ENCODE measurements at regions not wholly inside any gene's neighbourhood (a gene's known extent, or its start where the extent isn't known, plus 50 kb on each side); places are given as distances from the start of the nearest gene placed in this dataset.

- ChIA-PET POLR2A (ENCODE audit: low non-redundant PET) (no interaction called here), CTCF (interaction anchor here (0.6 kb wide), 1 partner anchor 1169 kb away, joined by 5 read pairs; no protein-coding TSS in a partner anchor)
- no peak overlapping the region for H3K27ac ChIP-seq
- DNase-seq (ENCODE audit: low spot score) = no peak
- no peak for TF ChIP-seq CTCF (conservative IDR thresholded peaks at IDR 0.05; ENCODE audit: low read depth)
Measured at GRCh38 chr12:24707334-24707733, 241.6 kb downstream of the BCAT1 start.

GRCh38 chr12:24705741-24706358, 243.1 kb downstream of the BCAT1 start:
- H3K27ac ChIP-seq = no peak overlapping the region
- no peak for DNase-seq (ENCODE audit: low spot score)
- ChIA-PET CTCF (interaction anchor here (0.6 kb wide), 1 partner anchor 91 kb away, joined by 5 read pairs; no protein-coding TSS in a partner anchor), POLR2A (ENCODE audit: low non-redundant PET) (no interaction called here)
- TF ChIP-seq CTCF (conservative IDR thresholded peaks at IDR 0.05; ENCODE audit: low read depth) = no peak

- no peak for TF ChIP-seq CTCF (conservative IDR thresholded peaks at IDR 0.05; ENCODE audit: low read depth)
- ChIA-PET CTCF (no interaction called here), POLR2A (ENCODE audit: low non-redundant PET) (no interaction called here)
- no peak overlapping the region for H3K27ac ChIP-seq
- no peak for DNase-seq (ENCODE audit: low spot score)
Measured at GRCh38 chr12:24705216-24705615, 243.7 kb downstream of the BCAT1 start.

- DNase-seq (ENCODE audit: low spot score) = no peak
- ChIA-PET POLR2A (ENCODE audit: low non-redundant PET) (no interaction called here), CTCF (no interaction called here)
- no peak overlapping the region for H3K27ac ChIP-seq
- TF ChIP-seq CTCF (conservative IDR thresholded peaks at IDR 0.05; ENCODE audit: low read depth) = no peak
Measured at GRCh38 chr12:24701343-24701742, 247.6 kb downstream of the BCAT1 start.

GRCh38 chr12:24698972-24699371, 249.9 kb downstream of the BCAT1 start:
- ChIA-PET CTCF (no interaction called here), POLR2A (ENCODE audit: low non-redundant PET) (no interaction called here)
- H3K27ac ChIP-seq = no peak overlapping the region
- TF ChIP-seq CTCF (conservative IDR thresholded peaks at IDR 0.05; ENCODE audit: low read depth) = no peak
- no peak for DNase-seq (ENCODE audit: low spot score)

GRCh38 chr12:24697769-24698168, 251.1 kb downstream of the BCAT1 start:
- no peak overlapping the region for H3K27ac ChIP-seq
- DNase-seq (ENCODE audit: low spot score) = no peak
- TF ChIP-seq CTCF (conservative IDR thresholded peaks at IDR 0.05; ENCODE audit: low read depth) = no peak
- CTCF ChIA-PET = interaction anchor here (0.7 kb wide), 1 partner anchor 1522 kb away, joined by 3 read pairs; no protein-coding TSS in a partner anchor
- POLR2A ChIA-PET (ENCODE audit: low non-redundant PET) = no interaction called here
